GOT3 (cell line): ENCODE measurements at regions not wholly inside any gene's neighbourhood (a gene's known extent, or its start where the extent isn't known, plus 50 kb on each side); places are given as distances from the start of the nearest gene placed in this dataset.

Experiments used
- DNase-seq: peaks from one replicate; lab custom pipeline; 2025; ENCODE audit warnings: mixed read lengths; lab: John Stamatoyannopoulos, UW

DNA sequence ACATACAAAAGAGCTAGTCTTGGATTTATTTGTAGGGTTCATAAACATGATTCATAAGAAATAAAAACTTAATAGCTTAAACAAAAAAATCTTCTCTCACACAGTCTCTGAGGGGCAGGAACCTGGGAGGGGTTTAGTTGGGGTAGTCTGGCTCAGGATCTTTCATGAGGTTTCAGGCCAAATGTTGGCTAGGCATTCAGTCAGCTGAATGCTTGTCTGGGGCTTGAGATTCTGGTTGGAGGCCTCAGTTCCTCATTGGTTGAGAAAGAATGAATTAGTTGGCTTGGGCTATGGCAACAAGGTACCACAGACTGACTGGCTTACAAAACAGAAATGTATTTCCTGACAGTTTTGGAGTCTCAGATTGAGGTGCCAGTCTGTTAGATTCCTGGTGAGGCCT, 74.3 kb downstream of the ANKRD7 start:
- no peak for DNase-seq

DNA sequence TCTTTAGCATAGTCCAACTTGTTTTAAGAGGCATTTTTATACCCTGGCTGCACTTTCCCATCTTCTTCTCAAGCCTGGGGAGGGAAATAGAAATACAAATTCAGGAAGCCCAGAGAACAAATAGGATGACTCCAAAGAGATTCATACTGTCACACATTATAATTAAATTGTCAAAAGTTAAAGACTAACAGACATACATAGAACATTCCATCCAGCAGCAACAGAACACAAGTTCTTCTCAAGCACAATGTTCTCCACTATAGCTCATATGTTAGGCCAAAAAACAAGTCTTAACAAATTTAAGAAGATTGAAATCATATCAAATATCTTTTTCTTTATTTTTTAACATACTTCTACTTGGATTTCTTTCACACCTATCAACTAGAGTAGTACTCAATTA, 75.7 kb downstream of the ANKRD7 start:
- DNase-seq: no peak

- no peak for DNase-seq
Measured at GRCh38 chr7:118304100-118304499, 79.6 kb downstream of the ANKRD7 start.

DNA sequence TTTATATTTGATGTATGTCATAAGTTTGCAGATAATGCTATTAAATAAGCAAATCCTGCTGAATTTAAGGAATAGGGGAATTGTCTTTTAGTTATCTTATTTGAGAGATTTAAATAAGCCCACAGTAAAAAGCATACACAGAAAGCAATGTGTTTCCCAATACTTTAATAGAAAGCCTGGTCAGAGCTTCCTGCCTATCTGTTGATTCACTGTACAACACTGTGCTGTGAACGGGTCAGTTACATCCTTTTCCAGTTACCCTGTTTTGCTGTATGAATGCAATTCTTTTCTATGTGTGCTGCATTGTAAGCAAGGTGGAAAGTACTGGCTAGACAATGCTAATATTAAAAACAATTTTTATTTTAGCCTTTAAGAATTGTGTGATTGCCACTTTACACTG, 81.2 kb downstream of the ANKRD7 start:
- no peak for DNase-seq

GRCh38 chr7:118306771-118307170, 82.3 kb downstream of the ANKRD7 start:
- DNase-seq: no peak

DNA sequence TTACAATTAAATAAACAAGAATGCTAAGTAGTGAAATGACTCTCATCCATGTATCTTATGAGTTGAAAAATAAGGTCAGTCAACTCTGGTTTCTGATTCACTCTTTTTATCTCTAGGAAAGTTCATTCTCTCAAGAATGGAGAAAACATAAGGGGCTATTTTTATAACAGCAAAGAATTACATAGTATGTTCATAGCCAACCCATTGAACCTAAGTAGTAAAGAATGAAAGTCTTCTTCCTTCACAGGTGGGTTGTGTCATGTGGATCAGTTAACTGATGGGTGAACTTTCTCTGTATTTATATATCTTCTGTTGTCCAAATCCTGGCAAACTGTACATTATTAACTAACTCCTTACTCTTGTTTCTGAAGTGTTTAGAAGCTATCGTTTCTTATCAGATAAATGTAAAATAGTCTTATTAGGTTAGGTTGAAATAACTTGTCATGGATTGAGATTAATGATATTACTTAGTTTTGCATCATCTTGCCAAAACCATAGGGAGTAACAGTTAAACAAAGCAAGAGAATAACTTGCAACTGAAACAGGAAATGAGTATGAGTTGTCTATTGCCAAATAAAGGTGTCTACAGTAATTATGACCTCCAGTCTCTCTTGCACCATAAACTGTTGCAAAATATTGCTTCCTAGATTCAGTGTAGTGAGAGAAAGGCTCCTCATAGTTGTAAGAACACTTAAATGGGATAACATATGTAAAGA, 86.8 kb downstream of the ANKRD7 start:
- no peak for DNase-seq

DNA sequence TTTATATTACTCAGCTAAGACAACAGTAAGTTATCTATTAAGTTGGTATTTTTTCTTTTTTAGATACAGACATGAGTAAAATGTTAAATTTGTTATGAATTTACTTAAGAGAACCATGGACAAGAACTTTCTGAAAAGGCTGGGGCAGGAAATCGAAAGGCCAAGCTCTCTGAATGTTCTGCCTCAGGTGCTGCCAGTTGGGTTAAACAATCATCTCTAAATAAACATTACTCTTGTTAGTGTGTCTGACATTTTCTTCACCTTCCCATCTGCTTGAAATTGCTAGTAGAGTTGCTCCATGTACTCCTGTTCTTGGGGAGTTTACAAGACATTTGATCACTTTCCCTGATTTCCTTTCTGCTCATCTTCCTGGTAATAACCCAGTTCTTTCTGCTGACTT, 87.5 kb downstream of the ANKRD7 start:
- no peak for DNase-seq

DNA sequence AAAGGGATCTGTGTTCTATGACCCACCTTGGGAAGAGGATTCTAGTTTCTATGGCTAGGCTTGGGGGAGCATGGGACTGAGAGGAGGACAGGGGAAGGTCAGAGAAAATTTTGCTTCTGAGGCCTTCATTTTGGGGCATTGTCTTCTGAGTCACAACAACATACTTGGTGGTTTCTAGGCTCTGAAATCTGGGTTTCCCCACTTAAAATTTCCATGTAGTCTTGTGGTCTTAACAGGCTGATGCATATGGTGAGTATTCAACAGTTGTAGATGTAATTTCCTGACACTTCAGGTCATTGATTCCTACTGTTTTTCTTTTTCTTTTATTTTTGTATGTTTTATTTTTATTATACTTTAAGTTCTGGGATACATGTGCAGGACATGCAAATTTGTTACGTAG, 88.5 kb downstream of the ANKRD7 start:
- no peak for DNase-seq

DNA sequence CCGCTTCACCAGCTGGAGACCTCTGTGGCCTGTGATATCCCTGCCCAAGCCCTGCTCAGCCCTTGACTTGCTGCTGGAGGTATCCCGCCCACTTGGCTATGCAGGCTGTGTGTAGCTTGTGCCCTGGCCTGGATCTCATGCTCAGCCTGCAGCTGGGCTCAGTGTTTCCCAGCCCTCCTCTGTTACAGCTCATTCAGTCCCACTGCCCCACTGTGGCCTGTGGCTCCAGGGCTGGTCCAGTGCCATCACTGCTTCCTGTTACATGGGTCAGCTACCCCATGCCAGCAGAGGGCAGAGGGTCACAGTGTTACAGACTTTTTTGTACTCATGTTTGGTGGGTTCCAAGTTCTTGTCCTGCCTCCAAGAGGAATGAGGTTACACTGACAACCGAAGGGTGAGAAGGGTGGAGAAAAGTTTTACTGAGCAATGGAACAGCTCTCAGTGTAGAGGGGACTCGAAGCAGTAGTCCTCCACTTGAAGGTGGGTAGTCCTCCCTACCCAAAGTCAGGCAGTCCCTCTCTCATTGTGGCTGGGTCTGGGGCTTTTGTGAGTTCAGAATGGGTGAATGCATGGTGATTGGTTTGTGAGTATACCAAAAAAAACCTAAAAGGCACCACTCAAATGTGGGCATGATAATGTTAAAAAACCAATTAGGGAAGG, 100.4 kb downstream of the ANKRD7 start:
- DNase-seq: no peak

DNA sequence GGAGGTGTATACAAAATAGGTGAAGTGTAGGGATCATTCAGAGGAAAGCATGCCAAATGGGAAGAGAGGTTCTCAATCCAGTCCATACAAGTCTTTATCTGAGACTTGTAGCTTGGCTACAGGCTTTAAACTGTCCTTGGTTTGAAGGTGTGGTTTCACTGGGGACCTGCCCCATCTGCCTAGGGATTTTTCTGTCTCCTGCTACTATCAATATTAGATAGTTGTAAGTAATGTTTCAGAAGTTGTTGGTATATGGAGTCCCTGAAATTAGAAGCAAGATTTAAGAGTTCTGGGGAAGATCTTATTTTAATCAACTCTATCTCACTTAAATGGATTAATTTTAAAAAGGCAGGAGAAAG, 100.9 kb downstream of the ANKRD7 start:
- no peak for DNase-seq

GRCh38 chr7:118327174-118327573, 102.7 kb downstream of the ANKRD7 start:
- DNase-seq: no peak

DNA sequence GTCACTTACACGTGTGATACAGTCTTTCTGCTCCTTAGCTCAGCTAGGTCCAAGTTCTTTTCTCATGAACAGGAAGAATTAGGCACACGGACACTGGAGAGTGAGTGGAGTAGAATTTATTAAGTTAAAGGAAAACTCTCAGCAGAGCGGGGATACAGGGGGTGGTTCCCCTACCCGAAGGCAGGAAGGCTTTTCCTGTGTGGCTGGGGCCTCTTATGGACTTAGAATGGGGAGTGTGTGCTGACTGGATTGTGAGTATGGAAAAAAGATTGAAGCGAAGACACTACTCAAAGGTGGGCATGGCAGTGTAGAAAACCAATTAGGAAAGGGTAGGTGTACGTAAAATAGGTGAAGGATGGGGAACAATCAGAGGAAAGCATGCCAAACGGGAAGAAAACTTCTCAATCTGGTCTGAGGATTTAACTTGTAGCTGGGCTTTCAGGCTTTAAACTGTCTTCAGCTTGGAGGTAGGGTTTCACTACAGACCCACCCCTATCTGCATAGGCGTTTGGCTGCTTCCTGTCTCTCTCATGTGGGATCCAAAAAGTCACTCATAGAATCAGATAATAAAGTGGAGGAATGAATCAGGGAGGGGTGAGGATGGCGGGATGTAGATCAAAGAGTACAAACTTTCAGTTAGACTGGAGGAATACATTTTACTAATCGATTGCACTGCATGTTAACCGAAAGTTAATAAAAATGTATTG, 104.2 kb downstream of the ANKRD7 start:
- no peak for DNase-seq

- no peak for DNase-seq
Measured at GRCh38 chr7:118330388-118330787, 105.9 kb downstream of the ANKRD7 start.

DNA sequence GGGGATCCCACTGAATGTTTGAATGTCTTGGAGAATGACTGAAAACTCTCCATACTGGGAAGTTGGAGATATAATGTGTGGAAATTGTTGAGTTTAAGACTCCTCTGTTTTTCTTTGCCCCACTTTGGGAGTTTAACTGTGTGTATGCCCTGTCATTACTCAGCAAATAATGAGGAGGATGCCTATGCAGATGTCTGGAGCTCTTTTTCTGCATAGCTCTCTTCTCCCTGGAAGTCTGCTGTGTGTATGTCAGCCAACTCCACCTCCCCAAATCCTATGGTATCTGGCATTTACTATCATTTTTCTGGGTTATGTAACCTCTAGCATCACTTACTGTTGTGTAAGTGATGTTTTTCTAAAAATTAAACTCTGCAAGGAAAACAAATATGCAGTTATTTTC, 122.2 kb downstream of the ANKRD7 start:
- no peak for DNase-seq

DNA sequence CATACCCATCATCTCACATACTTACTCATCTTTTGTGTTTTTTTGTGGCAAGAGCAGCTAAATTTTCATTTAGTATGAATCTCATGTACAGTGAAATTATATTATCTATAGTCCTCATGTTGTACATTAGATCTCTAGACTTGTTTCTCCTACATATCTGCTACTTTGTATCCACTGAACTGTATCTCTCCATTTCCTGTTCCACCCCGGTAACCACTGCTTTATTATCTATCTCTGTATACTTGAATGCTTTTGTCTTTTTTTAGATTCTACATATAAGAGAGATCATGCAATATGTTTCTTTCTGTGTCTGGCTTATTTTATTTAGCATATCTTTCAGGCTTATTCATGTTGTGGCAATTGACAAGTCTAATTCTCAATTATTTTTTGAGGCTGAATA, 125.1 kb downstream of the ANKRD7 start:
- no peak for DNase-seq

- DNase-seq: no peak
Measured at GRCh38 chr7:118350260-118350659, 125.8 kb downstream of the ANKRD7 start.

DNA sequence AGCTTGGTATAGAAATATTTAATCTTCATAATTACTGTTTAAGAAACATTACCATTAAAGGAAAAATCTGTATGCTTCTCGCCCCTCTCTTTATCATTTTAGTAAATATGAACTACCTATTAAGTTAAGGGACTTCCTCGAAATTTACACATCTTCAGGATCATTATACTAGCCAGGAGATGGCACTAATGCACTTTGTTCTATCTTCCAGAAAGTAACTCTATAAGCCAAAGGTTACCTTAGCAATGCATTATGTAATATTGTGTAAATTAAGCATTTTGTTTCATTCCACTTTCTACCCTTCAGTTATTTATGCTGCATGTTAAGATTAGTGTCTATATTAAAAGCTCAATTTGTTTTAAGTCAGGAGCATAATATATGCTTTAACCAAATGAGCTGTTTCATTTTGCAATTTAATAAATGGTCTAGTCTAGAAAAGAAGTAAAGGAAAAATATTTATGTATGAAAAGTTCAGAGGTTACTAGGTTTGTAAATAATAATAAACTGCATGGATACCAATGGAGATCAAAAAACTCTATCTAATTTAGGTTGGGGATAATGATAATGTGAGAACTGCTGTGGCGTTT, 128.5 kb downstream of the ANKRD7 start:
- DNase-seq: no peak

- DNase-seq: no peak
Measured at GRCh38 chr7:118366363-118366762, 141.9 kb downstream of the ANKRD7 start.

GRCh38 chr7:118368958-118369357, 144.5 kb downstream of the ANKRD7 start:
- no peak for DNase-seq

DNA sequence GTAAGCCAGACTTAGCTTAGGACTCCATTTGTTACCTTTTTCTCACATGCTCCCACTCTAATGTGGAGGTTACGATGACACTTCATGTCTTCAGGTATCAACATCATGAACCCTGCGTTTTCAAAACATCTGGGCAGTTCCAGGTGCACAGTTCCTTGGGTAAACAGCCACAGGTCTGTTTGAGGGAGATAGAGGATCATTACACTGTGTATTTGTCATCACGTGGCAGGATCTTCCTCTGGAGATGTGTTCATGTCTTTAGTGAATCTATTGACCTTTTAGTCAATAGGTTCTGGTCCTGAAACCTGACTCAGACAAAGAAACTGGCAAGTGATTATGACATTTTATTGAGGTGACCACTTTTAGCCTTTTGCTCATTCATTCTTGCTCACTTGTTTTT, 145.5 kb downstream of the ANKRD7 start:
- no peak for DNase-seq

DNA sequence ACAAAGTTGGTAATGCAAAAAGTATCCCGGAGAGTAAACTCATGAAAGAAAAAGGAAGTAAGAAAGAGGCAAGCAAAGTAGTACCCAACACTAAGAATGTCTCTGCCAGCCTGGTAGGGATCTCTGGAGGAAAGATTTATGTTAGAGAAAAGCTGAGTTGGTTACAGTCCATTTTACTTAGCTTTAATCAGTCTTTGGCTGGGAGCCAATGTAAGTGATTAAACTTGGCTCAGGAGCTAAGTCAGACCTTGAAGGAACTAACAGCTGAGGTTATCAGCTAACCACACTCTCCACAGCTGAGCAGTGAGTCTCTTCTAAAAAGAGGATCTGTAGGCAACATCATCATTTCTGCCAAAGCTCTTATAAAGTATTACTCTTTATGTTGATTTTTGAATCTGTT, 148.0 kb downstream of the ANKRD7 start:
- no peak for DNase-seq

DNA sequence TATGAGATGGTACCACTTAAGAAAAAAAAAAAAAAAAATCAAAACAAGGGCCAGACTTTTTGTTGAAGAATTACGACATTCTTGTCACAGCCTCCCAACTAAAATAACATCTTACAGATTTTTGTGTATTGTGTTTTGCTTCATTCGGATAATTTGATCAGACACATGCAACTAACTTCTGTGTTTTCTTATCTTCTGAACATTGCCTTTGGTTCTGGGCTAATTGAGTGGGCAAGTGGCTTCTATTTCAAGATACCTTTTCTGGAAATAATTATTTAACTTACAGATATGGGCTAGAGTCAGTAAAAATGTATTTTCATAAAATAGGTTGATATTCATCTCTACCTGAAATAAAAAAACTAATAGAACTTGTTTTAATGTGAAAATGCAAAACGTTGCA, 165.1 kb downstream of the ANKRD7 start:
- no peak for DNase-seq

DNA sequence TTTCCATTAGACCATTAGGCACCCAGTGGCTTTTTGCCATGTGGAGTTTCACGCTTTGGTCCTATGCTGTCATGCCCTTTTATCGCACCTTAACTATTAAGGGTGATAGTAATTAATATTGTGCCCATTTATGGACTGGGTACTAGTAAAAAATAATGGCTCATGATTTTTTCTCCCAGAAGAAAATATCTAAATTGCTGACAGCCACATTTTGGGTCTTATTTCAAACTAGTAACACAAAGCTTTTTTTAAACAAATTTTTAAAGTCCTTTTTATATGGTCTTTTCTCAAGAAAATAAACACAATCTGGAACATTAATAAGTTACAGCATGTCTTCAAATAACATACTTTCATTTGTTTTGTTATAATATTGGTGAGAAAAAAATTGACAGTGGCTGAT, 179.7 kb downstream of the ANKRD7 start:
- DNase-seq: no peak
